Mucosa of gallbladder (tissue), 1 donor: ENCODE measurements at regions not wholly inside any gene's neighbourhood (a gene's known extent, or its start where the extent isn't known, plus 50 kb on each side); places are given as distances from the start of the nearest gene placed in this dataset.
"Not testable (repeated sequence)": the region's sequence is repeated elsewhere in the genome, so short reads cannot be mapped to it uniquely, and the experiment has no call there.

Experiments used
- DNase-seq: peaks from one replicate; pipeline ENCODE4 v3.0.0-alpha.2; 2020; ENCODE audit warnings: low spot score
- donor health status: DM: no; HTN: no; CAD: no.

DNA sequence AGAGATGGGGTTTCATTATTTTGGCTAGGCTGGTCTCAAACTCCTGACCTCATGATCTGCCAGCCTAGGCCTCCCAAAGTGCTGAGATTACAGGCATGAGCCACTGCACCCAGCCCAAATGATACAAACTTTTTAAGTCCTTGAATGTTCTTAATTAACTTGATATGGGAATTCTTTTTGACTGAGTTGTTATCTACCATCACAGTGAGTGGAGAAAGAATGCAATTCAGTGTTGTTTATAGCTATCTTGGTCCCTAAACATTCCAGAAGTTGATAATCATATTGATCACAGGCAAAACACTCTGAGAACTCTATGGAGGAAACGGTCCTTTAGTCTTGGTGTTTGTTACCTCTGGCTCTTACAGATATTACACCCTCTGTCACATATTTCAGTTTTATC is 1072.5 kb downstream of the SUCLG1 start:
- no peak for DNase-seq

DNA sequence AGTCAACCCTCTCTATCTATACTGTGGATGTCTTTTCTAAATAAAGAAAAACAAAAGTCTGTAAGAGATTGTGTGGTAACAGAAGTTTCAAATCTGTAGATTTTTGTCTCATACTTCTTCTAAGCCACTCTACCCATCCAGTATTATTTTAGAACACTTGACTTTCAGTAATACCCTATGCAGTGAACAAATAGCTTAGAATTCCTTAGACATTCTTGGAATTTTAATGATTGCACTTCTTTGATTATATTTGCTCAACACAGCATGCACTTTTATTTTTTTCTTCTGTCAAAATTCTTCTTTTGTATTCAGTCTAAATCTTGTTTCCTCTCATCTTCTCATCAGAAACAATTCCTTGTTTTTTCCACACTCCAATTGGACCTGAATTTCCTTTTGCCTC is 1080.2 kb downstream of the SUCLG1 start:
- no peak for DNase-seq

GRCh38 chr2:83376731-83377130 is 1082.3 kb downstream of the SUCLG1 start:
- DNase-seq: no peak

- DNase-seq: no peak
Observed at GRCh38 chr2:83370419-83370762, 1088.7 kb downstream of the SUCLG1 start.

GRCh38 chr2:83369601-83370418 is 1089.3 kb downstream of the SUCLG1 start:
- DNase-seq: no peak

- no peak for DNase-seq
Observed at GRCh38 chr2:83368916-83369315, 1090.2 kb downstream of the SUCLG1 start.

DNA sequence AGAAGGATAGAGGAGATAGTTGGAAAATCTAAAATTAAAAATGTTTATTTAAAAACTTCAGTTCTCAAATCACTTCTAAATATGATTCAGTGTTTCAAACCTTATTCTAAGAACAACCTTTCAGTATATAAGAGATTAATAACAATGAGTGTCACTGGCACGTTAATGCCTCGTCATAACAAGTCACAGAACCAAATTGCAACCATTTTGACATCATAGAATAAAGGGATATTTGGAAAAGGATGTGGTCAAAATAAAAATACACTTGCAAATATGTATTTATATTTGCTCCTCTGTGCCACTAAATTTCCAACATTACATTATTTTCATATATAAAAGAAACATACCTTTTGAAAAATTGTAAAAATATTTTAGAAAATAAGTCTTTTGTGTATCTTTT is 1090.6 kb downstream of the SUCLG1 start:
- DNase-seq: no peak

DNA sequence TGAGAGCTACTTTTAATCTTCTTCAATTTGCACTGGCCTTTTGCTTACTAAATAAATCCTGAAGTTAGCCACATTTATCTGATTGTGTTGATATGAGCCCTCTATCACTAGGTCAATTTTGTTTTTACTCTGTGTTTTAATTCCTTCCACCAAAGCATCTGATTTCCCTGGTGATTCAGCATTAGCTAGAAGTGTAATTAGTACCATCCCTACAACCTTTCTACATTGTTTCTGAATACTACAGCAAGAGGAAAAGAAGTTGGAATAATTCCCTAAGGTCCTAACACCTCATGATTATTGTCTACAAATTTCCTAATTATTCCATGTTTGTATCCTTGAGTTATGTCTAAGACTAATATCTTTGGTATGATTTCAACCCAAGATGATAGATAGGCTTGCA is 1093.6 kb downstream of the SUCLG1 start:
- no peak for DNase-seq

- DNase-seq: no peak
Observed at GRCh38 chr2:83364264-83364663, 1094.8 kb downstream of the SUCLG1 start.

GRCh38 chr2:83363138-83363537 is 1095.9 kb downstream of the SUCLG1 start:
- DNase-seq: not testable (repeated sequence)

- no peak for DNase-seq
Observed at GRCh38 chr2:83359336-83359735, 1099.7 kb downstream of the SUCLG1 start.

GRCh38 chr2:83342860-83343329 is 1116.2 kb downstream of the SUCLG1 start:
- no peak for DNase-seq

DNA sequence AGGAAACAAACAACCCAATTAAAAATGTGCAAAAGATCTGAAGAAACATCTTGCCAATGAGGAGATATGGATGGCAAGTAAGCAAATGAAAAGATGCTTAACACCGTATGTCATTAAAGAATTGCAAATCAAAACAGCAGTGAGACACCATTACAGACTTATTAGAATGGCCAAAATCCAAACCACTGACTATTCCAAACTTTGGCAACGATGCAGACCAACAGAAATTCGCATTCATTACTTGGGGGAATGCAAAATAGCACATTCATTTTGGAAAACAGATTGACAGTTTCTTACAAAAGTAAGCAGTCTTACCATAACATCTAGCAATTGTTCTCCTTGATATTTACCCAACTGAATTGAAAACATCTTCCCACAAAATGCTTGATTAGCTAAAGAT is 1118.7 kb downstream of the SUCLG1 start:
- DNase-seq: no peak

GRCh38 chr2:83339942-83340341 is 1119.1 kb downstream of the SUCLG1 start:
- not testable (repeated sequence) for DNase-seq

- DNase-seq: no peak
Observed at GRCh38 chr2:83331810-83332209, 1127.3 kb downstream of the SUCLG1 start.

DNA sequence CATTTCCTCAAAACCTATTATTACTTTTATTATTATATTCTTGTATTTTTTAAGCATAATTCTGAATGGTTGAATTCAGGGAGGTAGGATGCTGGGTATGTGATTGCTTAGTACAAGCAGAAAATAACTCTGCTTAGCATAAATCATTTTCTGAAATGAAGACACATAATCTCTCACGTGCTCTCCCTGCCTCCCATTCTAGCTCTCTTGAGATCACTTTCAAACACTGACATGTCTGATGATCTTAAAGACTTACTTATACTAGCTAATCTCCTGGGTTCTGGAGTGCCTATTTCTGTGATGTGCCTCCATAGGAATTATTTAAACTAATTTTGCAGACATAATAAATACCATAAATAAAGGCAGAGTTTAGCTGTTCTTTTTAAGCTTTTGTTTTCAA is 1136.0 kb downstream of the SUCLG1 start:
- no peak for DNase-seq

DNA sequence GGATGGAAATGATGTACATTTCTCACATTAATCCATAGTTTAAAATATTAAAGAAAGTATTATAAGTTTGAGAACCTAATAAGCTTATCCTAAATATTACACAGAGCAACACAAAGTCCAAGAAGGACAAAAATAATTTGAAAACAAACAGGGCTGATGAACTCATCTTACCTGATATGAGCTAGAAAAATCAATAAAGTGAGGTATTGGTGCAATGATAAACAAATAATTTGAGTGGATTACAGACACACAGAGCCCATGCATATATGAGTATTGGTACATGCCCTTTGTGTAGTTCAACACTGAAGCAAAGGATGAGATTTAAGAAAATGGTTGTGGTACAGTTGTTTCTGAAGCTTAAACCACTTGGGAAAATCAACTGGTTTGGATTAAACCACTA is 1139.0 kb downstream of the SUCLG1 start:
- DNase-seq: no peak

DNA sequence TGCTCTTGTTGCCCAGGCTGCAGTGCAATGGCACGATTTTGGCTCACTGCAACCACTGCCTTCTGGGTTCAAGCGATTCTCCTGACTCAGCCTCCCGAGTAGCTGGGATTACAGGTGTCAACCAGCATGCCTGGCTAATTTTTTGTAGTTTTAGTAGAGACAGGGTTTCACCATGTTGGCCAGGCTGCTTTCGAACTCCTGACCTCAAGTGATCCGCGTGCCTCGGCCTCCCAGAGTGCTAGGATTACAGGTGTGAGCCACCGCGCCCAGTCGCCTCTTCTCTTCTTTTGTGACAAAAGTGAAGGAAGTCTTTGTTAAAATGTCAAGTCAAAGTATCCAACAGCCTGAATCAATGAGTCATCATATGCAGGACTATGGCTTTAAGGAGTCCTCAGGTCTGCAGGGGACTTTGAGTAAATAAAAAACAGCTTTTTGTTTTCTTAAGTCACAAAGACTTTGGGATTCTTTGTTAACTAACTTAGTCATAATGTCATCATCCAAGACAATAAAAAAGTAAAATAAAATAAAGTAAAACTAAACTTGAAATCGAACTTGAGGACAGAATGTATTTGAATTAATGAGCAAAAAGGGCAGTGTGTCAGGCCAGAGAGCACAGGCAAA is 1153.2 kb downstream of the SUCLG1 start:
- DNase-seq: no peak

- no peak for DNase-seq
Observed at GRCh38 chr2:83291083-83291482, 1168.0 kb downstream of the SUCLG1 start.

DNA sequence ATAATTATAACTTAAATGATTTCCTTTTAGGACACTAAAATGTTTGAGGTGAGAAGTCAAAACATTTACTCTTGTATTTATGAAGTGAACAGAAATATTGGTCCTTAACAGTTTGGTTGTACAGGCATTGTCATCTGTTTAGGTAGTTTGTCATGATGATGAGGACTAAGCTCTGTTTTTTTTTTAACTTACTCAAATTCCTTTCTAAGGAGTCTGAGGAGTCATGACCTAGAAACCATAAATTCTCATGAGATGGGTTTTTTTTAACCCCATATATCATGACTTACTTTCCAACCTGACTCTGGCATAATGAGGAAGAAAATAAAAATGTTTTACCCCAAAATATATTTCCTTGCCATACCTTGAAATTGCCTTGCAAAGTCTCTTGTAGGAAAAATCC is 1176.2 kb downstream of the SUCLG1 start:
- DNase-seq: no peak

GRCh38 chr2:83282043-83282795 is 1176.9 kb downstream of the SUCLG1 start:
- DNase-seq: no peak

GRCh38 chr2:83280391-83280790 is 1178.7 kb downstream of the SUCLG1 start:
- DNase-seq: no peak

DNA sequence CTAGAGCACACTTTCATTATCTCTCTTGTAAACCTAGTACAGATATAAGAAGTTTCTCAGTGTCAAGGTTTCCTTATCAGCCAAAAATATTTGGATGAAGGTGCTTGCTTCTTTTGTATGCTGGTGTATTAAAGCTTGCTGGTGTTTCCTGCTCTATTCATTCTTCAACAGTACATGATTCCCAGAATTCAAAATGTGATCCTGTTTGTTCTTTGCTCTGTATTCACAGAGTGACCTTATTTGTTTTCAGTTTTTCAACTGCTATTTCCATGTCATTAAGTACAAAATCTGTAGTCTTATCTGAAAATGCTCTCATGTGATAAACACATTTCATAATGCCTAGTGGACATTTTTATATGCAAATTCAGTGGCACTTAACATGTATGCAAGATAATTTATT is 1185.8 kb downstream of the SUCLG1 start:
- DNase-seq: no peak
